ENCODE measurements at regions not wholly inside any gene's neighbourhood (a gene's known extent, or its start where the extent isn't known, plus 50 kb on each side); places are given as distances from the start of the nearest gene placed in this dataset.

- ATAC-seq (no peak), DNase-seq (no peak), FAIRE-seq (no peak)
- no peaks in the 10 kb centered on the region for H3K27me3 ChIP-seq
- no peak overlapping the region for H3K27ac ChIP-seq
- no peak overlapping the region for H3K4me3 ChIP-seq
- intact Hi-C loops (cut with DNase I) = no loop called here
- no peaks in the 10 kb centered on the region for H3K36me3 ChIP-seq
- H3K4me1 ChIP-seq = no peaks in the 10 kb centered on the region
- no peak for TF ChIP-seq CTCF (IDR thresholded peaks at IDR 0.05)
- no peaks in the 10 kb centered on the region for H3K9me3 ChIP-seq
- WGBS, 2 donors = 59 to 76% methylated on average over 3 of the region's 3 CpGs
Measured at GRCh38 chrX:15909605-15910004, 55.0 kb upstream of the AP1S2 start.

- FAIRE-seq (no peak), DNase-seq (no peak), ATAC-seq (peak in 3 of 4 donors; percentile 23 to 43 (median 25))
- H3K4me1 ChIP-seq = no peaks in the 10 kb centered on the region
- no peak overlapping the region for H3K4me3 ChIP-seq
- H3K9me3 ChIP-seq = no peaks in the 10 kb centered on the region
- no peaks in the 10 kb centered on the region for H3K36me3 ChIP-seq
- no peak for TF ChIP-seq CTCF (IDR thresholded peaks at IDR 0.05)
- intact Hi-C loops (cut with DNase I) = no loop called here
- H3K27me3 ChIP-seq = no peaks in the 10 kb centered on the region
- H3K27ac ChIP-seq = no peak overlapping the region
- WGBS, 2 donors = 43 to 67% methylated on average over 4 of the region's 4 CpGs
Measured at GRCh38 chrX:15908603-15909290, 54.1 kb upstream of the AP1S2 start.

GRCh38 chrX:15906041-15906943 lies 51.7 kb upstream of the AP1S2 start:
- Histone ChIP-seq H3K27ac (no peak overlapping the region), H3K4me3 (no peak overlapping the region), H3K4me1 (no peaks in the 10 kb centered on the region), H3K27me3 (no peaks in the 10 kb centered on the region), H3K36me3 (no peaks in the 10 kb centered on the region), H3K9me3 (no peaks in the 10 kb centered on the region)
- TF ChIP-seq CTCF (IDR thresholded peaks at IDR 0.05) = no peak
- ATAC-seq = no peak
- peak; percentile 60 for FAIRE-seq
- intact Hi-C loops (cut with DNase I) = no loop called here
- DNase-seq = no peak
- WGBS, 2 donors = 58 to 66% methylated on average over 5 of the region's 5 CpGs

Measured in pancreas (tissue), 10 donors.